ENCODE measurements at regions not wholly inside any gene's neighbourhood (a gene's known extent, or its start where the extent isn't known, plus 50 kb on each side); places are given as distances from the start of the nearest gene placed in this dataset.

- TF ChIP-seq POLR2AphosphoS2 (IDR thresholded peaks at IDR 0.05; ENCODE audit: low read depth, low read length) (no peak), SIN3A (IDR thresholded peaks at IDR 0.05; ENCODE audit: low read depth, low read length) (no peak), CEBPB (IDR thresholded peaks at IDR 0.05; ENCODE audit: borderline replicate concordance in 1 of 2, low read depth in 2 of 2, low read length in 2 of 2) (no peak), CTCF (IDR thresholded peaks at IDR 0.05 in 2 of 3, conservative IDR thresholded peaks at IDR 0.05 in 1 of 3; ENCODE audit: control insufficient read depth in 2 of 3, extremely low read depth in 1 of 3, insufficient read depth in 1 of 3, low read depth in 3 of 3, low read length in 3 of 3) (no peak), REST (IDR thresholded peaks at IDR 0.05; ENCODE audit: low read depth, low read length) (no peak), PBX3 (IDR thresholded peaks at IDR 0.05; ENCODE audit: insufficient replicate concordance, low read depth, low read length) (no peak), BMI1 (IDR thresholded peaks at IDR 0.05; ENCODE audit: borderline replicate concordance) (no peak), NR2C2 (IDR thresholded peaks at IDR 0.05; ENCODE audit: borderline replicate concordance, control insufficient read depth, insufficient read length, low read depth) (no peak)
These were observed 416.8 kb downstream of the CCDC91 start for GRCh38 chr12:28606967-28607557.
